ENCODE measurements at regions not wholly inside any gene's neighbourhood (a gene's known extent, or its start where the extent isn't known, plus 50 kb on each side); places are given as distances from the start of the nearest gene placed in this dataset.

DNA sequence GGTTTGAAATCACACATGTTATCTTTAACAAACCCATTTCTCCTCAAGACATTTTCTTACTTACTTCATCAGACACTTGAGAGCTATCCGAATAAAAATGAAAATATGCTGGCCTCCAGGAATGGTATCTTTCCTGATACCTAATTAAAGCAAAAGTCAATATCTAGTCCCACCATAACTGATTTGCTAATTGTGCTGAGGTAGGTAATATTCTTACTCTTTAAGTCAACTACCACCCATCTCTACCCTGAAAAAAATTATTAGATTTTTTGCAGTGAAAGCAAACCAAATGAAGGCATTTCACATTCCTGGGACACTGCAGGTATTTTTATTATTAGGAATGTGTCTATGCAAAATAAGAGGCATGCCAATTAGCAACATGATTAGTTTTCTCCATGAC is 175.8 kb downstream of the QDPR start:
- DNase-seq, result no peak

DNA sequence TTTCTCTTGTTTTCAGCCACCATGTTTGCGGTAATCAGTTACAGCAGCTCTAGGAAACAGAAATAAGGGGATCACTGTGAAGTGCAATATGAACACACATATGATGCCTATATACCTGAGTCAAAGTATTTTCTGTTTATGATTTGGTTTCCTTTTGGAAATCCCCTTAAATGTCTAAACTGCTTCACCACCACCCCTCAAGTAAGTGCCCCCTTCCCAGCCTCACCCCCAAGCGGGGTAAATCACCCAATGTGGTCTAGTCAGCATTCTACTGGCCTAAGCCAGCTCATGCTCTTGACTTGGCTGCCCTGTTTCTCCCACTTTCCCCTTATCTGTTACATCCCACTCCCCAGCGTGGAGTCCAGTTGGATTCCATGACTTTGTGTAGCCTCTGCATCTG is 176.5 kb downstream of the QDPR start:
- DNase-seq, result no peak

DNA sequence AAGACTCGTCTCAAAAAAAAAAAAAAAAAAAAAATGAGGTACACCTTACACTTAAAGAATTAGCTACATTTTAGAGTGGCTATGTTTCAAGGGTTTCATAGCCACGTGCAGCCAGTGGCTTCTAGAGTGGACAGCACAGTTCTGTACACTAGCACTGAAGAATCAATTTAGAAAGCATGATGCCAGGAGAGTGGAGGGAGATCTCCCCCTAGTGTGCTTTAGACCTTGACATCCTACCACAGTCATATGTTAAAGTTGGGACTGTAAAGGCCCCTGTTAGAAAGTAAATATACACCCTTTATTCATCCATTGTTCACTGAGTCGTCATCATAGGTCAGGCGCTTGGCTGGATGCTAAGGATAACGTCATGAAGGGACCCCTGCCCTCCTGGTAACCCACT is 179.4 kb downstream of the QDPR start:
- no peak for DNase-seq

DNA sequence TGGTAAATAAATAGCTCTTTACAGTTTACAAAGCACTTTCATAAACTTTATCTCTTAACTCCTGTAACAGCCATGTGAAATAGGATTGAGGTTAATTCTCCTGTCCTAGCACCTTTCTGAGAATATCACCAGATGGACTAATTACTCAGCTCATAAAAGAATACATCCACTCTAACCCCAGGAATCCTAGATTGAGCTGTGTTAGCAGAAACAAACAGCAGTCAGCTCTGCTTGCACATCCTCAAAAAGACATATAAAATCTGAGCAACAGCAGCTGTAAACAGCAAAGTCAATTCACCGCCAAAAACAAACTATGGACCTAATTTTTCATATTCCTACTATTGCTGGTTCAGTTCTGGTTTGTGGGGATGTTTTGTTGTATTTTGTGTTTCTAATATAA is 182.8 kb downstream of the QDPR start:
- DNase-seq, result no peak

DNA sequence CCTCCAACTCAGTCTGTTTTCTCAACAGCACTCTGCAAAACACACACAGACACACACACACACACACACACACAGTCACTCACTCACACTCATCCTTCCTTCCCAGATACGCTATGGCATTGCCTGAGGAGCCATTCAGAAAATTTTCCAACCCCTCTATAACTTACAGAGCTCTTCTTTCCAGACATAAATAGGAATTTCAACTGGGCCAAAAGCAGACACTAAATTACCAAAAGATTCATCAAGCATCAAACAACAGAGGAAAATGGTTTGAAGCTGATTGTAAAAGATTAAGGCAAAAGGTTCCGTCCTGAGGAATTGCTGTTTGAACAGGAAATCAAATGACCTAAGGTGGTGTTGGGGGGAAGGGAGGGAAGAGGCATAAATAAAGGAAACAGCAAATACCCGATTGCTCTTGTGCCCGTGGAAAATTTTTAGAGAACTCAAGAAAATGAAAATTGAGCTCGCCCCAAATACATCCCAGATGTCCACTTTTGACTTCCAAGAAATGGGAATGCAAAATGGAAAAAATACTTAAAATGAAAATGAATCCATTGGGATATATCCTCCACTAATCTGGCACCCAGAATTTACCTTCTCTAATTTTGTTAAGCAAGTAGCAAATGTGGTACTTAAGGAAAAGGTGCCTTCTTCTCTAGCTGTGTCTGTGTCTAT is 183.6 kb downstream of the QDPR start:
- no peak for DNase-seq

DNA sequence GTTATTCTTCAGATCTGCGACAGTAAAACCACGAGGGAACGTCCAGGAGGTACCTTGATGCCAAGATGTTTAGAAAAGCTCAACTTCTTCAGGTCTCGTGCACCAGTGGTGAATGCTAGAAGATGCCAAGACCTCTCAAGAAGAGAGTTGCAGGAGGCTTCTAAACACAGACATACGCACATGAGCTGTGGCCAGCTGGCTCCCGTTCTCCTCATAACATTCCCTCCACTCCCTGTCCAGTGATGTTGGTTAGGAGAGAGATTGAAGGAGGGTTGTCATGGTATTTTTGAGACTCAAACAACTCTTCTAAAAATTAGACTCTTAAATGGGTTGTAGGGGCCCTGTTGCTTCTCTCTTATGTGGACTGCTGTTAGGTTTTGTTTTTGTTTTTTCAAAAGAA is 184.3 kb downstream of the QDPR start:
- DNase-seq, result no peak

DNA sequence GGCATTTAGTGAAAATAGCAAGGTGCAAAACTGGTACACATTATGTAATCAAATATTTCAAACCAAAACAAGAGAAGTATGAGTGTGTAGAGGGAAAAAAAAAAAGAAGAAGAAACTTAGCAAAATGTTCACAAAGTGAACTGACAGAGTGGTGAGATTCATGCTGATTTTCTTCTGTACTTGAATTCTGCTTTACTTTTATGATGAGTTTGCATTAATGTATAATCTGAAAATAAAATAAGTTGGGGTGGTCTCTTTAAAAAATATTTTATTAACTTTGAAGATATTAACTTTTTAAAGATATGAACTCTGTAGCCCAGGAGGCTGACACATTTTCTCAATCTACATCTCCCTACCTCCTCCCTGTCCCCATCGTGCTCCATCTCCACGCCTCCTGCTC is 185.1 kb downstream of the QDPR start:
- no peak for DNase-seq

DNA sequence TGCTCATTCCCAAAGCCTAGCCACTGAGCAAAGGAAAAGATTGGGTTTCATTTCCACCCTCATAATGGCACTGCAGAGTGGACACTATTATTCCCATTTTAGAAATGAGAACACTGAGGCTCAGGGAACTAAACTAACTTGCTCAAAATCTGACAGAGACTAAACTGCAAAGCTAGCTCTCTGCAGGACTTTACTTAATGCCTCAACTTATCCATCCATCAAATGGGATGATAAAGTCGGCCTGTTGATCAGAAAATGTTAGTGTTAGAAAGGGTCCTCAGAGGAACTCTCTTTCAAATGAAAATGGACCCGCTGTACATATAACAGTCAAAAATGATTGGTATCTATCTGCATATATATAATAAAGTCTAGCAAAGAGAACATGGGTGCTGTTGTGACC is 186.8 kb downstream of the QDPR start:
- DNase-seq, result no peak

DNA sequence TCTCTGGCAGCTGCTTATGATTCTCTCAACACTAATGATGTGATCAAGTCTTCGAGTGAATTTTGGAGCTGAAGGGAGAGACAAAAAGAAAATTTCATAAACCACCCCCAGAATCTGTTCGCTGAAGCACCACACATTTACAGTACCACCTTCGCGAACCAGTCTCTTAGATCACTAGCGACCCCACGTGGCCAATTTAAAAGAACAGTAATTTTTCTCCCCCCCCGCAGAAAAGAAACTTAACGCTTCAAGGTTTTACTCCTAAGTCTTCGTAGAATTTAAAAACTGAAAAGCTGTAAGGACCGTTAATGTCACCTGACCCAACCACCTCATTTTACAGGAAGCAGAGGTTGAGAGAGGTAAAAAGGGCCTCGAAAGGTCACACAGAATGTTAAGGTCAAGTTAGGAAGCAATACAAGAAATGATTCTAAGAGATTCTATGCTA is 187.5 kb downstream of the QDPR start:
- DNase-seq, result peak; percentile 58

DNA sequence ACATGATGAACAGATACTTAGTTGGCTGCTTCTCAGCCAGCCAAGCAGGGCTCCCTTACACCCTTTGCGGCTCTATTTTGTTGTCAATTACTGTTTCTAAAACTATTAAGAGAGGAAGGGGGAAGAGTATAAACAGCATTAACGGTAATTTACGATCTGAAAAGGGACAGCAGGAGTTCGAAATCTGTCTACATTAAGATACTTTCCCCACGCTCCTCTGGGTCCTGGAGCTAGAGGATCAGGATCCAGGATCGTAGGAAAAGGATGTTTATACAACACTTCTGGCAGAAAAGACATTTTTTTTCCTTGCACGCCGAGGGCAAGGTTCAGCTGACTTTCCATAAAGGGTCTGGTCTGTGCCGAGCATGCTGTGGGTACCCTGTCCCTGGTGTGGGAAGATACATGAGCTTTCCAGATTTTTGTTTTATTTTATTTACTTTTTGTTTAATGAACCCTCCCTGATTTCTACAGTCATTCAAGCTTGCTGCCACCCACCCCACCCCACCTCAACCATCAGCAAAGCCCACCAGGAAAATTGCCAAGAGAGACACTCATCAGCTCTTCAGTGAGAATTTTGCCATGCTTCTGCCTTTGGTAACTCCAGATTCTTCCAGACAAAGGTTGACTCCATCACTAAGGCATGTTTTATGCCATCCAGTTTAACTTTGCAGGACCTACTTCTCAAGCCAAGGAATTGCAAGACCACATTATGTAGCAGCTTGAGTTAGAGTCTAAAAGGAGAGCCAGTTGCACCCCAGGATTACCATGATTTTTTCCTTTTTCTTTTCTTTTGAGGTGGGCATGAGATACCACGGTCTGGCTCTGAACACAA is 188.1 kb downstream of the QDPR start:
- no peak for DNase-seq

DNA sequence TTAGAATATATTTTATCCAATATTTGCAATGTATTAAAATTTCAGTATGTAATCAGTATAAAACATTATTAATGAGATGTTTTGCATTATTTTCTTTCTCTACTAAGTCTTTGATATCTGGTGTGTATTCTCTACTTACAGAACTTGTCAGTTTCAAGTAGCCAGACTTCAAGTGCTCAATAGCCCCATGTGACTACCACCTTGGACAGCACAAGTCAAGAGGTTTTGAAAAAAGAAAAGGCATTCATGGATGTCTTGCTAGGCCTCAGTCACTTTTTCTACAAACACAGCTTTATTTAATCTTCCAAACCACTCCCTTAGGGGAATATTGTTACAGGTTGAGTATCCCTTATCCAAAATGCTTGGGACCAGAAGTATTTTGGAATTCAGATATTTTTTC is 189.4 kb downstream of the QDPR start:
- no peak for DNase-seq

DNA sequence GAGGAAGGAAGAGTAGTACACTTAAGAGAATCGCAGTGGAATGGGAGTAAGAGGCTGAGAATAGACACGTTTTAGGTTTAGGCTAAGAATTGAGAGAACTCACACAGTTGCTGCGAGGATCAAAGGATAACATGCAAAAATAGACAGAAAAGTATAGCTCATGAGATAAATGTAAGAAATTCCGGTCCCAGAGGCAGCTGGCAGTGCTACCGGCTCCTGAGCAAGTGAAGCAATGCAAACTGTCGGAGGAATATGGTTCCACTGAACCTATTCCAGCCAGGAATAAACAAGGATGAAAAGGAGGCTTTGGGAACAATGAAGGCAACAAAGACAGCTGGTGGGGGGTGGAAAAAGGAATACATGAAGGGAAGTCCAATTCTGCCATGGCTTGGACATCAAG is 191.8 kb downstream of the QDPR start:
- no peak for DNase-seq

DNA sequence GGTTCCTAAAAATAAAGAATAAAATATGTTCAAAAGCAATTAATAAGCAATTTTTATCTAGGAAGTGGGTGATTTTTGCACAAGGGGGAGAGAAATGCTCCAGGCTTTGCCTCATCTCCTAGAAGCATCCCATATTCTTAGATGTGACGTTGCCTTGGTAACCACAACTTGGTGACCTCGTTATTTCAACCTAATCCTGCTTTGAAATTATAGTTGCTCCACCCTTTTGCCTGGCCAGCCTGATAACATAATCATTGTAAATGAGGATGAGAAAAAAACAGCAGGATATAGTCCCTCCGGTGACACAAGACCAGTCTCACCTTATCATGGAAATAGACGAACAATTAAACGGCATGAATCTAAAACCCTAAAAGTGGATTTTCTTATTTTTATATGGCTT is 194.4 kb downstream of the QDPR start:
- DNase-seq, result no peak

DNA sequence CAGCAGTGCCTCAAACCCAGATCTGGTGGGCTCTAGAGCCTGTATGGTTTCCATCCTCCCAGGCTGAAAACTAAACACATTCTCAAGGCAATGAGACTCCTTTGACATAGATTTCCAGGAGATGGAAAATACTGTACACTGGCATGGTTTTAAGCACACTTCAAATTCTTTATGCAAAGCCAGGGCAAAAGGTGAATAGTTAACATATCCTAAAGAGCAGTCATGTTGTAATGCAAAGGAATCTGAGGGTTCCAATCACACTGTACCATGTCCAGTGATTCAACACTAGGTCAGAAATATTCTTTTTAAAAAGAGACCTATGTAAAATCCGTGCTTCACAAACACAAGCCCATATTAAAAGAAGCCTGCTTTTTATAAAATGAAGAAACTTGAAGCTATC is 195.3 kb downstream of the QDPR start:
- no peak for DNase-seq

DNA sequence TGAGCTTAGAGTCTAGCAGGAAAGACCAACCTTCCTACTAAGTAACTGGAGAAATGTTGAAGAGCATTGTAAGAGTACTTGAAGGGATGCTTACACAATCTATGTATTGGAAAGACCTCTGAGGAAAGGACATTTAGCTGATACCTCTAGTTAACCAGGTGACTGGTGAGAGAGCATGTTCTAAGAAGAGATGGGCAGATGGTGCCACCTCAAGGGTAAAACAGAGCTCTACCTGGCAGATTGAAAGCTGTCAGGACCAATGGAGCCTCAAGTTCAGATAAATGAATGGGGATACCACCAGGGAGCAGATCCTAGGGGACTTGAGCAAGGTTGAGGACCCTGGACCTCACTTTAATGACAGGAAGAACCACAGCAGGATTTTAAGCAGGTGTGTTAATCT is 196.4 kb downstream of the QDPR start:
- no peak for DNase-seq

DNA sequence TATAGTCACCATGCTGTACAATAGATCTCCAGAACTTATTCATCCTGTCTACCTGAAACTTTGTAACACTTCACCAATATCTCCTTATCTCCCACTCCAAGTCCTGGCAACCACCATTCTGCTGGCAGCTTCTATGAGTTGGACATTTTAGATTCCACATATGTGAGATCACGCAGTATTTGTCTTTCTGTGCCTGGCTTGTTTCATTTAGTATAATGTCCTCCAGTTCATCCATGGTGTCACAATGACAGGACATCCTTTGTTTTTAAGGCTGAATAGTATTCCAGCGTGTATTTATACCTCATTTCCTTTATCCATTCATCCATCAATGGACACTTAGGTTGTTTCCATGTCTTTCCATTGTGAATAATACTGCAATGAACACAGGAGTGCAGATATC is 198.7 kb downstream of the QDPR start:
- no peak for DNase-seq

DNA sequence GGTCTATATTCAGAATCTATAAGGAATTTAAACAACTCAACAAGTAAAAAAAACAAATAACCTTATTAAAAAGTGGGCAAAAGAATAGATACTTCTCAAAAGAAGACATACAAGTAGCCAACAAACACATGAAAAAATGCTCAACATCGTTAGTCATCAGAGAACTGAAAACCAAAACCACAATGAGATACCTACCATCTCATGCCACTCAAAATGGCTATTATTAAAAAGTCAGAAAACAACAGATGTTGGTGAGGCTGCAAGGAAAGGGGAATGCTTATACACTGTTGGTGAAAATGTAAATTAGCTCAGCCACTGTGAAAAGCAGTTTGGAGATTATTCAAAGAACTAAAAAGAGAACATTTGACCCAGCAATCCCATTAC is 201.6 kb downstream of the QDPR start:
- DNase-seq, result no peak

DNA sequence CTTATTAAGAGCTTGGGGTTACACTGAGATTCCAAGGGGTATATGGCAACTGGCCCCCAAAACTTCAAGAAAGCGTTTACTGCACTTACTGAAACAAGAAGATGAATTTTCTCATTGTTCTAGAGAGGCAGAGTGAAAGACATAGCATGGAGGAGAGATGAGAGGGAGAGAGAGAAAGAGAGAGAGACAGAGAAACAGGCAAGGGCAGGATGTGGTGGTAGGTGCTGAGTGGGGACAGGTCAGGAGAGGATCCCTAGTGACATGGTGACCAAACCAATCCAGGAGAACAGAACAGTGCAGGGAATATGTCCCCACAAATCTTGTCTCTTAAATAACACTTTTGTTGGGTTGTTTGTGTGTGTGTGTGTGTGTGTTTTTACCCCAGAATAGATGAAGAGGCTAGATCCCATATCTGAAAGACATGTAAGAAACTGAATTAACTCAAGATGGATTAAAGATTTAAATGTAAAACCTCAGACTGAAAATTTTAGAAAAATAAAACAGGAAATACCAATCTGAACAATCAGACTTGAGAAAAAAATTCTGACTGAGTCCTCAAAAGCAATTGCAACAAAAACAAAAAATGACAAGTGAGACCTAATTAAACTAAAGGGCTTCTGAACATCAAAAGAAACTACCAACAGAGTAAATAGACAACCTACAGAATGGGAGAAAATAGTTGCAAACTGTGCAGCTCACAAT is 202.2 kb downstream of the QDPR start:
- DNase-seq, result no peak

DNA sequence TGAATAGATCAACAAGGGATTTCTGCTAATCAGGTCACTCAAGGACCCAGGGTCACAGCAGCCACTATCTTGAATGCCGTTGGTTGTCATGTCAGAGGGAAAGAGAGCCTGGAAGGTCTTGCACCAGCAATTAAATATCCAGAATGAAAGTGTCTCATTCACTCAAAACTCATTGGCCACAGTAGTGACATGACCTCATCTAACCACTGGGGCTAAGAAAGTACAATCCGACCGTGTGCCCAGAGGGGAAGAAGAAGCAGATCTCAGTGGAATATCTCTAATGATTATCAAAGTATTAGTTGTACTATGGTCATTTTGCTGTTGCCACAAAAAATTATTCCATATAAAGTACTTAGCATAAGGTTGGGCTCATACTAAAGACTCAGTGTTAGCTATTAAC is 210.0 kb downstream of the QDPR start:
- no peak for DNase-seq

DNA sequence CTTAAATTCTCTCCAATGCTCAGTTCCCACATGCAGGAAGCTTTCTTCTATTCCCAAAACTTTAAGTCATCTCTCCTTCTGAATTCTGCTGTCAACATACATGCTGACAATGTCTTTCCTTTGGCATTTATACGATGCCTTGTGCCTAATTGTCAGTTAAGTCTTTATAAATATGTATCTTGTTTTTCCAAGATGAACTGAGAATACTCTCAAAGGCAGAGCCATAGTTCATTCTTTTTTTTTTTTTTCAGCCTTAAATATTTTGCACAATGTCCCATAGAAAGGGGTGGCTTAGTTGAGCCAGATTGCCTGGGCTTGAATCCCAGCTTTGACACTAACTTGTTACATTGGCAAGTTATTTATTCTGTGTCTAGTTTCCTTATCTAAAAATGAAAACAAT is 210.6 kb downstream of the QDPR start:
- DNase-seq, result no peak

DNA sequence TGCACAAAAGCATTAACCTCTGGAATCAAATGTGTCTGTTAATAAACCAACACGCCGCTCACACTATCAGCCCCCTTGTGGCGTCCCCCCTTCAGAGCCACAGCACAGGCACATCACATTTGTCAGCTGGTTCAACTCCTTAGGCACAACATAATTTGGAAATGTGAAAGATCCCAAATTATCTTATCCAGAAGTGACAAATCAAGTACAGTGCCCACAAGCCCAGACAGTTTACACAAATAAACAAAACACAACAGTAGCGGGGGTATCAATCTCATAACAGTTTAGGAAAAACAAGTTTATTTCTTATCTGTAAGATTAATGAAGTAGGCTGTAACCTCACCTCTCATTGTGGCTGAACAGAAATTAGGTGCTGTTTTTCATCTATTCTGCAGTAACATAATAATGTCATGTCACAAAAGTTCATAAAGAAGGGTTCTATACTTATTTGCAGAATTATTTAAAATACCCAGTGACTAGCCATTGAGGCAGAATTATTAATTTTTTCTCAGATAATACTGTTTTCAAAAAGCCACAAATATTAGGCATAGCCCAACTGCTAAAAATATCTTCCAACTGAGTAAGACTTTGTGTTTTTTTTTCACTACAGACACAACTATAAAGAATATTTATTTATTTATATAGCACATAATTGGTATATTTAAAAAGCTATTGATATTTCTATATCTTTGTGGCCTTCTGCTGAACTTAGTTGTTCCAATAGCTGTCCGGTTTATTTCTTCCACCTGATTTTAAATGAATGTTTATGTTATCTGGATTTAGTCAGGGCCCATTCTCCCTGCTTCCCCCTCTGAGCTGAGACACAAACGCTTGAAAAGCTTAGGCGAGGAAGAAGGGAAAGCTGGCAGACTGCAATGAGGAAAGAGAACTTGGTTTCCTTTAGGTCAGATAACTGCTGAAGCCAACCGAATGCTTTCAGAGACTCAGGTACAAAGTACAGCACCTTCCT is 214.7 kb downstream of the QDPR start:
- DNase-seq, result no peak

DNA sequence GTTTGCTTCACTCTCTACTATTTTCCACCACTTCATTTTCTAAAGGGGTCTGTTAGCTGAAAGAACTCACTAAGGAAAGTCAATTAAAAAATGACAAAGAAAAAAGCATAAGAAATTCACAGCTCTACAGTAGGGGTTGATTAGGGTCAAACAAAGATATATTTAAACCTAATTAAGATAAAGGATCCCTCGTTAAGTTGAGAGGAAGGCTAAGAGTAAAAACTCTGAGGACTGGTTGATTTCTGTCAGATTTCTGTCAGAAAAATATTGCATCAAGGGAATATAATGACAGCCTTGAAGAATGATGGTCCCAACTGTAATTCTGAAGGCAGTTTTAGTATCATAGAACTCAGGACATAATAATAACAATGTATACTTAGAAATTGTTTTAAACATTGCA is 218.0 kb downstream of the QDPR start:
- DNase-seq, result no peak

DNA sequence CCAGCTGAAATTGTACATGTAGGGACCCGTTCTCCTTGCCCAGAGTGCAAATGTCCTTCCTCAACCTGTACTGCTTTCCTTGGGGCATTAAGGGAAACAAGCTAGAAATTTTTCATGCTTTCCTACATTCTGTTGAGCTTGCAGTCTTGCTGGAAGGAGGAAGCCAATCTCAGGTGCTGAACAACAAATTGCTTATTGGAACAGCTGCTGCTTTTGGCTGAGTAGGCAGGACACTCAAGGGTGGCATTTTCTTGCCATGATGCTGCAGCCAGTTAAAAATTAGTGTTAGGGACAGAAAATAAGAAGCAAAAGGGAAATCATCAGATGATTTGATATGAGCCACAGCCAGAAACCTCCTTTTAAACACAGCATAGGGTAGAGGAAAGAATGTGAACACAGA is 223.7 kb downstream of the QDPR start:
- no peak for DNase-seq

Measured in activated T-cell treated with anti-CD3 and anti-CD28 coated beads for 4 hours (primary cell).